WTC11 (cell line): ENCODE measurements at regions not wholly inside any gene's neighbourhood (a gene's known extent, or its start where the extent isn't known, plus 50 kb on each side); places are given as distances from the start of the nearest gene placed in this dataset.
A peak's percentile ranks its signal among the peaks of the same experiment; 100 is the strongest.

ENCODE experiments used
- ATAC-seq: fragments of 200-7000 bp; cut with Tn5 transposase; 2 replicates; pipeline ENCODE4 v1.10.0; 2021; ENCODE audit warnings: mild to moderate bottlenecking, moderate library complexity
- CTCF ChIA-PET: fragments of 300-600 bp; sonication (Branson Sonifier 250); formaldehyde crosslinking; loops from one replicate; lab custom pipeline; 2021; ENCODE audit warnings: antibody characterized with exemption; lab: Charles Lee
- POLR2A ChIA-PET: fragments of 350-600 bp; sonication (Branson Sonifier 250); formaldehyde crosslinking; loops from one replicate; lab custom pipeline; 2021; ENCODE audit warnings: antibody characterized with exemption; lab: Charles Lee
- DNase-seq: peaks from one replicate; pipeline ENCODE4 v3.0.0; 2021; ENCODE audit warnings: low spot score
- H3K27ac Mint-ChIP-seq: 2 replicates; pipeline ENCODE4 v1.8.0; 2021; ENCODE audit warnings: mixed read lengths
- H3K27me3 Mint-ChIP-seq: 2 replicates; pipeline ENCODE4 v1.8.0; 2021; ENCODE audit warnings: low read depth, mild to moderate bottlenecking, moderate library complexity, mixed read lengths
- H3K36me3 Mint-ChIP-seq: 2 replicates; pipeline ENCODE4 v1.8.0; 2021; ENCODE audit warnings: mixed read lengths
- H3K4me1 Mint-ChIP-seq: 2 replicates; pipeline ENCODE4 v1.8.0; 2022; ENCODE audit warnings: mixed read lengths
- H3K4me3 Mint-ChIP-seq: 2 replicates; pipeline ENCODE4 v1.8.0; 2021; ENCODE audit warnings: mild to moderate bottlenecking, moderate library complexity, mixed read lengths
- H3K9me3 Mint-ChIP-seq: 2 replicates; pipeline ENCODE4 v1.8.0; 2021; ENCODE audit warnings: mixed read lengths
- ATF1 ChIP-seq: sonication (generic); formaldehyde crosslinking; IDR thresholded peaks from 2 replicates; pipeline ENCODE4 v1.8.1; 2023; ENCODE audit warnings: mild to moderate bottlenecking, moderate library complexity, missing genetic modification reagents
- CDX4 ChIP-seq: fragments of 250-450 bp; sonication (Bioruptor Pico); IDR thresholded peaks from 2 replicates; pipeline ENCODE4 v1.9.0; 2021; ENCODE audit warnings: moderate library complexity, mild to moderate bottlenecking, inconsistent platforms, borderline replicate concordance
- CREB1 ChIP-seq: sonication (generic); formaldehyde crosslinking; IDR thresholded peaks from 2 replicates; pipeline ENCODE4 v1.8.0; 2023; ENCODE audit warnings: mild to moderate bottlenecking, missing genetic modification reagents
- ERG ChIP-seq: fragments of 250-450 bp; sonication (Bioruptor Pico); IDR thresholded peaks from 2 replicates; pipeline ENCODE4 v1.8.0; 2021; ENCODE audit warnings: mild to moderate bottlenecking
- ESRRA ChIP-seq: sonication (generic); formaldehyde crosslinking; IDR thresholded peaks from 2 replicates; pipeline ENCODE4 v1.8.1; 2022; ENCODE audit warnings: mild to moderate bottlenecking, missing genetic modification reagents, borderline replicate concordance
- ETV6 ChIP-seq: sonication (generic); formaldehyde crosslinking; IDR thresholded peaks from 2 replicates; pipeline ENCODE4 v1.8.1; 2022; ENCODE audit warnings: mild to moderate bottlenecking, missing genetic modification reagents
- FOXJ3 ChIP-seq: sonication (generic); formaldehyde crosslinking; IDR thresholded peaks from 2 replicates; pipeline ENCODE4 v1.9.0; 2021; ENCODE audit warnings: missing genetic modification reagents, mild to moderate bottlenecking, borderline replicate concordance
- FOXP1 ChIP-seq: sonication (generic); formaldehyde crosslinking; IDR thresholded peaks from 2 replicates; pipeline ENCODE4 v1.8.0; 2022; ENCODE audit warnings: missing genetic modification reagents, mild to moderate bottlenecking, moderate library complexity, borderline replicate concordance
- HMGA2 ChIP-seq: fragments of 250-450 bp; sonication (Bioruptor Pico); IDR thresholded peaks from 2 replicates; pipeline ENCODE4 v1.4.0; 2021; ENCODE audit warnings: mild to moderate bottlenecking, moderate library complexity
- IRF2 ChIP-seq: sonication (generic); formaldehyde crosslinking; IDR thresholded peaks from 2 replicates; pipeline ENCODE4 v1.8.0; 2022; ENCODE audit warnings: low read depth, missing genetic modification reagents, borderline replicate concordance
- PREB ChIP-seq: sonication (generic); formaldehyde crosslinking; IDR thresholded peaks from 2 replicates; pipeline ENCODE4 v1.8.1; 2022; ENCODE audit warnings: mild to moderate bottlenecking, missing genetic modification reagents, moderate library complexity, borderline replicate concordance
- PRRX2 ChIP-seq: fragments of 250-450 bp; sonication (Bioruptor Pico); IDR thresholded peaks from 2 replicates; pipeline ENCODE4 v1.8.0; 2021; ENCODE audit warnings: mild to moderate bottlenecking
- TEAD1 ChIP-seq: sonication (generic); formaldehyde crosslinking; IDR thresholded peaks from 2 replicates; pipeline ENCODE4 v1.8.0; 2022; ENCODE audit warnings: mild to moderate bottlenecking, missing genetic modification reagents
- ZBTB43 ChIP-seq: sonication (generic); formaldehyde crosslinking; IDR thresholded peaks from 2 replicates; pipeline ENCODE4 v1.8.1; 2023; ENCODE audit warnings: mild to moderate bottlenecking, missing genetic modification reagents
- ZNF138 ChIP-seq: sonication (generic); formaldehyde crosslinking; conservative IDR thresholded peaks from 2 replicates; pipeline ENCODE4 v1.8.1; 2022; ENCODE audit warnings: mild to moderate bottlenecking, moderate library complexity, missing genetic modification reagents
- ZNF219 ChIP-seq: sonication (generic); formaldehyde crosslinking; IDR thresholded peaks from 2 replicates; pipeline ENCODE4 v1.8.0; 2023; ENCODE audit warnings: missing genetic modification reagents, mild to moderate bottlenecking, borderline replicate concordance
- ZNF263 ChIP-seq: sonication (generic); formaldehyde crosslinking; IDR thresholded peaks from 2 replicates; pipeline ENCODE4 v1.8.1; 2022; ENCODE audit warnings: low read depth, mild to moderate bottlenecking, moderate library complexity, missing genetic modification reagents
- ZNF671 ChIP-seq: fragments of 250-450 bp; sonication (Bioruptor Pico); IDR thresholded peaks from 2 replicates; pipeline ENCODE4 v1.8.0; 2021; ENCODE audit warnings: mild to moderate bottlenecking

DNA sequence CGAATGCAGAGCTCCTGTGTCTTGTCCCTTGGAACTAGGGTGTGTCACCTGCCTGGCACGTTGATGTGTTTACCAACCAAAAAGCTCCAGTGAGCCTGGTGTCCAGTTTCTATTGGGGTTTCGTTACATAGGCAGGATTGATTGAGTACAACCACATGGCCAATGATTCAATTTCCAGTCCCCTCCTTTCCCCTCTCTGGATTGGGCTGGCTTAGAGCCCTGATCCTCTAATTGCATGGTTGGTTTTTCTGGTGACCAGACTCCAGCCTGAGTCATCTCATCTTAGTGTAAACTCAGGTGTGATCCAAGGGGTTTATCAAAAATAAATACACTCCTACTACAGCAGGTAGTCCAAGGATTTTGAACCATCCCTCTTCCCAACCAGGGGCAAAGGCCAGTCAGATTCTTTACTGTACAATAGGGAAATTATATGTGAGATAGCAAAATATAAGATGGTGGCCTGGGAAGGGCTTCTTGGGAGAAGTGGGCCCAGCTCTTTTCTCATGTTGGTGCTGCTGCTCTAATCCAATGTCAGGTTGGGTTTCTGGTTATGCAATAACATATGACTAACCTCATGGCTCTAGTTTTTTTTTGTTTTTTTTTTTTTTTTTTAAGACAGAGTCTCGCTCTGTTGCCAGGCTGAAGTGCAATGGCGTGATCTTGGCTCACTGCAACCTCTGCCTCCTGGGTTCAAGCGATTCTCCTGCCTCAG is 64.7 kb upstream of the MGAT5 start (continued):
- TF ChIP-seq FOXP1 (CRISPR knock-in tag) (no peak), PREB (no peak)
- TF ChIP-seq, all 79 proteins: peak for 0

- Mint-ChIP-seq H3K27ac (no peak overlapping the region; the same call in 1 of the 2 replicates), H3K9me3 (0 out of 2 replicates have a peak, but pooled peaks cover 3% of the 10 kb centered on the region), H3K27me3 (no peaks in the 10 kb centered on the region), H3K4me3 (no peak overlapping the region), H3K4me1 (peaks cover 22% of the 10 kb centered on the region), H3K36me3 (no peaks in the 10 kb centered on the region)
- TF ChIP-seq ZNF671 (no peak), ETV6 (CRISPR knock-in tag) (no peak), ATF1 (CRISPR knock-in tag) (no peak), TEAD1 (CRISPR knock-in tag) (no peak), HMGA2 (CRISPR knock-in tag) (no peak), ZBTB43 (CRISPR knock-in tag) (no peak), ZNF138 (CRISPR knock-in tag) (no peak), FOXJ3 (no peak), CDX4 (CRISPR knock-in tag) (no peak), IRF2 (no peak), ERG (CRISPR knock-in tag) (no peak)
- CTCF ChIA-PET, result no interaction called here
- POLR2A ChIA-PET, result interaction anchor here (0.6 kb wide), 1 partner anchor 239 kb away, joined by 3 read pairs; no protein-coding TSS in a partner anchor
- ATAC-seq (no peak), DNase-seq (no peak)
Observed at GRCh38 chr2:134190062-134190806, 63.6 kb upstream of the MGAT5 start.

DNA sequence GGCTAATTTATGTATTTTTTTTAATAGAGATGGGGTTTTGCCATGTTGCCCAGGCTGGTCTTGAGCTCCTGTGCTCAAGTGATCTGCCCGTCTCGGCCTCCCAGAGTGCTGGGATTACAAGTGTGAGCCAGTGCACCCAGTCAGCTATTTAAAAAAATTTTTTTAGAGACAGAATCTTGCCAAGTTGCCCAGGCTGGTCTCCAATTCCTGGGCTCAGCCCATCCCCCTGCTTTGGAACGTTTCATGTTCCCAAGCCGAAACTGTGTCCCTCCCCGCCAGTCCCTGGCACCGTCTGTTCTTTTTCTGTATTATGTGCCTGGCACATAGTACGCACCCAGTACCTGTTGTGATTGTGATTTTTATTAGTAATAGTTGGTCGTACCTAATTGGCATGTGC is 63.1 kb upstream of the MGAT5 start:
- peaks cover 23% of the 10 kb centered on the region for H3K4me1 Mint-ChIP-seq
- ChIA-PET CTCF (no interaction called here), POLR2A (no interaction called here)
- ATAC-seq, result no peak
- no peaks in the 10 kb centered on the region for H3K36me3 Mint-ChIP-seq
- no peaks in the 10 kb centered on the region for H3K27me3 Mint-ChIP-seq
- TF ChIP-seq CREB1, result no peak
- H3K27ac Mint-ChIP-seq, result peak overlapping the region; percentile 61; the same call in 1 of the 2 replicates
- no peak overlapping the region for H3K4me3 Mint-ChIP-seq
- 0 out of 2 replicates have a peak, but pooled peaks cover 3% of the 10 kb centered on the region for H3K9me3 Mint-ChIP-seq
- no peak for DNase-seq

DNA sequence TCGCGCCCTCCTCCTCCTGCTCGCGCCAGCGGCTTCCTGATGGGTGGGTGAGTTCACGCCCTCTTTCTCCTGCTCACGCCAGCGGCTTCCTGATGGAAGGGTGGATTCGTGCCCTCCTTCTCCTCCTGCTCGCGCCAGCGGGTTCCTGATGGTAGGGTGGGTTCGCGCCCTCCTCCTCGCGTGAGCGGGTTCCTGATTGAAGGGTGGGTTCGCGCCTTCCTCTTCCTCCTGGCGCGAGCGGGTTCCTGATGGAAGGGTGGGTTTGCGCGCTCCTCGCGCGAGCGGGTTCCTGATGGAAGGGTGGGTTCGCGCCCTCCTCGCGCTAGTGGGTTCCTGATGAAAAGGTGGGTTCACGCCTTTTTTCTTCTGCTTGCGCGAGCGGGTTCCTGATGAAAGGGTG is 62.0 kb upstream of the MGAT5 start:
- no peak for TF ChIP-seq PRRX2 (CRISPR knock-in tag)
- no peak for TF ChIP-seq ZNF219 (CRISPR knock-in tag)
- TF ChIP-seq ESRRA, result no peak
- TF ChIP-seq ZNF263 (CRISPR knock-in tag), result no peak
- TF ChIP-seq, all 79 proteins: peak for 0
- no peaks in the 10 kb centered on the region for H3K27me3 Mint-ChIP-seq
- no peak overlapping the region for H3K4me3 Mint-ChIP-seq
- CTCF ChIA-PET, result interaction anchor here (1.3 kb wide), 1 partner anchor 36 kb away, joined by 3 read pairs; no protein-coding TSS in a partner anchor
- H3K36me3 Mint-ChIP-seq, result no peaks in the 10 kb centered on the region
- H3K9me3 Mint-ChIP-seq, result 0 out of 2 replicates have a peak, but pooled peaks cover 3% of the 10 kb centered on the region
- POLR2A ChIA-PET, result no interaction called here
- DNase-seq, result no peak
- H3K4me1 Mint-ChIP-seq, result peaks cover 27% of the 10 kb centered on the region
- no peak for ATAC-seq
- H3K27ac Mint-ChIP-seq, result no peak overlapping the region
